Lower leg skin (tissue), 3 donors: ENCODE measurements at regions not wholly inside any gene's neighbourhood (a gene's known extent, or its start where the extent isn't known, plus 50 kb on each side); places are given as distances from the start of the nearest gene placed in this dataset.

Experiments used
- CTCF ChIP-seq, 3 donors: fragments of 450-650 bp; IDR thresholded peaks; one replicate each; pipeline ENCODE4 v1.5.1; 2016; ENCODE audit warnings: antibody characterized with exemption in 3 of 3, mild to moderate bottlenecking in 3 of 3, moderate library complexity in 2 of 3
- POLR2A ChIP-seq, 2 donors: fragments of 450-650 bp; IDR thresholded peaks; one replicate each; pipeline ENCODE4 v1.6.1; 2016 to 2017; ENCODE audit warnings: antibody characterized with exemption in 2 of 2, mild to moderate bottlenecking in 1 of 2, moderate library complexity in 1 of 2

DNA sequence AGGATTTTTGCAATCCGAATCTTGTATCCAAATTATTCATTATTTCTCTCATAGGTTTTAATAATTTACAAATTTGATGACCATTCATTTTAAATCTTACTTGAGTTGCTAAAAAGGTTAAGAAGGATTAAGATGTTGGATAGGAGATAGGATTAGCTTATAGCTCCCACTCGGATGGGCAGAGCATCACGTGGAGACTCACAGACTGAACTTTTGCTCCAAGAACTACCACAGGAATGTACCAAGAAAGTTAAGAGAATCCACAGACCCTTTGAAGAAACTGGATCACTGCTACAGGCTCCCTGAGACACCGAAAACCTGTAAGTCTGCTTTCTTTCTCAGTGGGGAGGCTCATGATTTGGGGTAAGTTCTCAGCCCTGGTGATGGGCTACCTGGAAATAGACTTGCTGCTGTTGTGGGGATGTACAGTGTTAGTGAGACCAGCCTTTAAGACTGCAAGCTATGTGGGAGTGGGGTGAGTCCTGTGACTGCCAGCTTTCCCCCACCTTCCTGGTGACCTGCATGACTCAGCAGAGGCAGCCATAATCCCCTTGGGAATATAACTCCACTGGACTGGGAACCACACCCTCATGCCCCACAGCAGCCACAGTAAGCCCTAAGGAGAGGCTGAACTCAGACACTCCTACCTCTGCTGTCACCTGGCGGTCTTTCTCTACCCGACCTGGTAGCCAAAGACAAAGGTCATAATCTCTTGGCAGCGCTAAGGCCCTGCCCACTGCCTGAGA is 1458.0 kb downstream of the OLFM4 start:
- TF ChIP-seq CTCF (IDR thresholded peaks at IDR 0.05) (no peak), POLR2A (IDR thresholded peaks at IDR 0.05) (no peak)
